Left lung (tissue), 4 donors: ENCODE measurements at regions not wholly inside any gene's neighbourhood (a gene's known extent, or its start where the extent isn't known, plus 50 kb on each side); places are given as distances from the start of the nearest gene placed in this dataset.

Experiments used
- ATAC-seq: fragments of 200-7000 bp; cut with Tn5 transposase; one replicate; pipeline ENCODE4 v1.9.1; 2020; ENCODE audit warnings: moderate library complexity
- DNase-seq, 4 donors: peaks; one replicate each; pipeline ENCODE4 v3.0.0-alpha.2; 2013 to 2020
- H3K27ac ChIP-seq, 2 donors: fragments of 200-600 bp; sonication (generic) in 1 of 2; one replicate each; pipeline versions ENCODE4 v1.5.0 to v1.8.0; 2020 to 2021
- H3K27me3 ChIP-seq, 2 donors: fragments of 200-600 bp; sonication (generic) in 1 of 2; one replicate each; pipeline versions ENCODE4 v1.5.0 to v1.8.0; 2020 to 2021
- H3K36me3 ChIP-seq, 2 donors: fragments of 200-600 bp; sonication (generic) in 1 of 2; one replicate each; pipeline versions ENCODE4 v1.5.0 to v1.8.0; 2020 to 2021
- H3K4me1 ChIP-seq, 2 donors: fragments of 200-600 bp; one replicate each; pipeline ENCODE4 v1.8.0; 2021
- H3K4me3 ChIP-seq, 2 donors: fragments of 200-600 bp; sonication (generic) in 1 of 2; one replicate each; pipeline versions ENCODE4 v1.5.0 to v1.8.0; 2020 to 2021; ENCODE audit warnings: mild to moderate bottlenecking in 1 of 2
- H3K9me3 ChIP-seq, 2 donors: fragments of 200-600 bp; sonication (generic) in 1 of 2; one replicate each; pipeline versions ENCODE4 v1.5.0 to v1.8.0; 2020 to 2021
- CTCF ChIP-seq, 2 donors: fragments of 200-600 bp; sonication (generic) in 1 of 2; IDR thresholded peaks; one replicate each; pipeline versions ENCODE4 v1.5.0 to v1.8.0; 2021; ENCODE audit warnings: antibody characterized with exemption in 2 of 2
- intact Hi-C, 2 donors: fragments of 100-400 bp; cut with DNase I; formaldehyde crosslinking; loops; one replicate each; pipeline versions ENCODE4 v1.11.2 to v1.14.2; 2022
- donor health status: DM: no; HTN: yes; CAD: no.
- donor health status: DM: no; HTN: no; CAD: no.

DNA sequence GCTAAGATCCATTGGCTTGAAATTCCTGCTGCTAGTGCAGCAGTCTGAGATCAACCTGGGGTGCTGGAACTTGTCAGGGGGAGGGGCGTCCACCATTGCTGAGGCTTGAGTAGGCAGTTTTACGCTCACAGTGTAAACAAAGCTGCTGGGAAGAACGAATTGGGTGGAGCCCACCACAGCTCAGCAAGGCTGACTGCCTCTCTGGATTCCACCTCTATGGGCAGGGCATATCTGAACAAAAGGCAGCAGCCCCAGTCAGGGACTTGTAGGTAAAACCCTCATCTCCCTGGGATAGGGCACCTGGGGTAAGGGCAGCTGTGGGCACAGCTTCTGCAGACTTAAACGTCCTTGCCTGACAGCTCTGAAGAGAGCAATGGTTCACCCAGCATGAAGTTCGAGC, 191.7 kb downstream of the ALG10B start:
- ATAC-seq (no peak), DNase-seq (peak in 1 of 4 donors; percentile 22)
- Histone ChIP-seq H3K27ac (no peak overlapping the region), H3K9me3 (peaks cover 0 to 3% of the 10 kb centered on the region in 2 donors), H3K4me1 (no peaks in the 10 kb centered on the region), H3K27me3 (no peaks in the 10 kb centered on the region), H3K36me3 (no peaks in the 10 kb centered on the region), H3K4me3 (no peak overlapping the region)
- intact Hi-C loops = no loop called here
- no peak for TF ChIP-seq CTCF (IDR thresholded peaks at IDR 0.05)

- TF ChIP-seq CTCF (IDR thresholded peaks at IDR 0.05) = no peak
- no peaks in the 10 kb centered on the region for H3K27me3 ChIP-seq
- ATAC-seq (peak; percentile 33), DNase-seq (no peak)
- H3K27ac ChIP-seq = no peak overlapping the region
- peaks cover 0 to 6% of the 10 kb centered on the region in 2 donors for H3K9me3 ChIP-seq
- H3K4me1 ChIP-seq = no peaks in the 10 kb centered on the region
- intact Hi-C loops = no loop called here
- H3K36me3 ChIP-seq = no peaks in the 10 kb centered on the region
- H3K4me3 ChIP-seq = no peak overlapping the region
Observed at GRCh38 chr12:38515912-38516311, 199.3 kb downstream of the ALG10B start.

GRCh38 chr12:38516418-38516817, 199.8 kb downstream of the ALG10B start:
- H3K36me3 ChIP-seq = no peaks in the 10 kb centered on the region
- DNase-seq = no peak
- no peaks in the 10 kb centered on the region for H3K4me1 ChIP-seq
- H3K4me3 ChIP-seq = no peak overlapping the region
- H3K27me3 ChIP-seq = no peaks in the 10 kb centered on the region
- intact Hi-C loops = no loop called here
- ATAC-seq = no peak
- H3K9me3 ChIP-seq = peaks cover 0 to 6% of the 10 kb centered on the region in 2 donors
- no peak for TF ChIP-seq CTCF (IDR thresholded peaks at IDR 0.05)
- H3K27ac ChIP-seq = no peak overlapping the region

GRCh38 chr12:38523920-38524319, 207.3 kb downstream of the ALG10B start:
- no peaks in the 10 kb centered on the region for H3K9me3 ChIP-seq
- no peaks in the 10 kb centered on the region for H3K27me3 ChIP-seq
- H3K36me3 ChIP-seq = no peaks in the 10 kb centered on the region
- H3K4me1 ChIP-seq = no peaks in the 10 kb centered on the region
- no peak for DNase-seq
- intact Hi-C loops = no loop called here
- no peak overlapping the region for H3K27ac ChIP-seq
- ATAC-seq = no peak
- no peak for TF ChIP-seq CTCF (IDR thresholded peaks at IDR 0.05)
- no peak overlapping the region for H3K4me3 ChIP-seq

DNA sequence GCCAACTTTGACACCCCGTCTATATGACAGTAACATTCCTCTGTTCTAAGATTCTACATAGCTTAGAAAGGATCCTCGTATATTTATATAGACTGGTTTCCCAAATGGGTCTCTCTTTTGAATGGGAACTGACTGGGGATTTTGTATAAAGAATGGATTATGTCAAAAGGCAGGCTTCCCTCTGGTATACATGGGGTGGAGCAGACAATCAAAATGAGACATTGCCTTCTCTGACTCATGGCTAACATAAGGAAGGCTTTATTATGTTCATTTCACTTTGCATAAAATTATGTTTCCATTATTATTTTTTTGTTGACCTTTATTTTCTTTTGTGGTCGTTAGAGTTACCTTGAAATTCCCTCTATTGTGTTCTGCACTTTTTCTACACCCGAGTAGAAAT, 211.1 kb downstream of the ALG10B start:
- Histone ChIP-seq H3K27me3 (no peaks in the 10 kb centered on the region), H3K27ac (no peak overlapping the region), H3K4me1 (no peaks in the 10 kb centered on the region), H3K36me3 (no peaks in the 10 kb centered on the region), H3K9me3 (peaks cover 0 to 4% of the 10 kb centered on the region in 2 donors), H3K4me3 (no peak overlapping the region)
- no peak for TF ChIP-seq CTCF (IDR thresholded peaks at IDR 0.05)
- intact Hi-C loops = no loop called here
- ATAC-seq = no peak
- no peak for DNase-seq
